IPS DF 6.9 (cell line): ENCODE measurements at regions not wholly inside any gene's neighbourhood (a gene's known extent, or its start where the extent isn't known, plus 50 kb on each side); places are given as distances from the start of the nearest gene placed in this dataset.
"Not testable (repeated sequence)": the region's sequence is repeated elsewhere in the genome, so short reads cannot be mapped to it uniquely, and the experiment has no call there.

Experiments used
- DNase-seq: peaks from one replicate; pipeline ENCODE4 v3.0.0-alpha.2; 2013; ENCODE audit warnings: low read depth, low spot score
- H3K27ac ChIP-seq: one replicate; pipeline ENCODE4 v1.5.1; 2013; ENCODE audit warnings: low read length, control low read depth
- H3K27me3 ChIP-seq: 2 replicates; pipeline ENCODE4 v1.6.1; 2013; ENCODE audit warnings: mild to moderate bottlenecking, low read length; ENCODE audit not compliant: control insufficient read depth, insufficient read depth
- H3K36me3 ChIP-seq: 2 replicates; pipeline ENCODE4 v1.6.1; 2013; ENCODE audit warnings: low read length; ENCODE audit not compliant: control insufficient read depth, insufficient read depth
- H3K4me1 ChIP-seq: 2 replicates; pipeline ENCODE4 v1.6.1; 2013; ENCODE audit warnings: low read length; ENCODE audit not compliant: control insufficient read depth, insufficient read depth
- H3K4me3 ChIP-seq: 2 replicates; pipeline ENCODE4 v1.5.1; 2013; ENCODE audit warnings: mild to moderate bottlenecking, low read length
- H3K9me3 ChIP-seq: 2 replicates; pipeline ENCODE4 v1.6.1; 2013; ENCODE audit warnings: low read length, inconsistent platforms; ENCODE audit not compliant: control insufficient read depth, insufficient read depth
- WGBS: extraction: QIAGEN DNeasy Blood & Tissue Kit; methylation state at CpG from one replicate; pipeline ENCODE4 v1.1.7; 2013; ENCODE audit warnings: mixed read lengths, missing lambda C conversion rate; ENCODE audit not compliant: insufficient read length, insufficient coverage; 5-methylcytosine and 5-hydroxymethylcytosine counted together

- no CpG with 5 or more reads among the region's 38 CpGs for WGBS
These were observed 68.0 kb upstream of the CTBP2 start for GRCh38 chr10:125228245-125228940.

GRCh38 chr10:125227546-125227945 lies 67.2 kb upstream of the CTBP2 start:
- H3K36me3 ChIP-seq = no peaks in the 10 kb centered on the region
- no peak overlapping the region for H3K4me3 ChIP-seq
- no CpG with 5 or more reads among the region's 15 CpGs for WGBS
- H3K27me3 ChIP-seq = no peaks in the 10 kb centered on the region
- peaks cover 4% of the 10 kb centered on the region; the same call in 1 of the 2 replicates for H3K4me1 ChIP-seq
- no peak for DNase-seq
- H3K27ac ChIP-seq = no peak overlapping the region
- H3K9me3 ChIP-seq = no peaks in the 10 kb centered on the region

More at GRCh38 chr10:125228245-125228940, 68.0 kb upstream of the CTBP2 start:
- H3K27ac ChIP-seq, DNase-seq, H3K36me3 ChIP-seq, H3K27me3 ChIP-seq, H3K4me1 ChIP-seq, H3K9me3 ChIP-seq, H3K4me3 ChIP-seq: not testable (repeated sequence)

- Histone ChIP-seq H3K4me3 (no peak overlapping the region), H3K4me1 (peaks cover 4% of the 10 kb centered on the region; the same call in 1 of the 2 replicates), H3K27me3 (no peaks in the 10 kb centered on the region), H3K27ac (no peak overlapping the region), H3K9me3 (no peaks in the 10 kb centered on the region), H3K36me3 (no peaks in the 10 kb centered on the region)
- DNase-seq = no peak
- WGBS = no CpG with 5 or more reads among the region's 13 CpGs
These were observed 66.5 kb upstream of the CTBP2 start for GRCh38 chr10:125226823-125227222.

- WGBS = no CpG with 5 or more reads among the region's 7 CpGs
- Histone ChIP-seq H3K9me3 (no peaks in the 10 kb centered on the region), H3K36me3 (no peaks in the 10 kb centered on the region), H3K27ac (no peak overlapping the region), H3K4me1 (0 out of 2 replicates have a peak, but pooled peaks cover 1% of the 10 kb centered on the region), H3K27me3 (no peaks in the 10 kb centered on the region), H3K4me3 (no peak overlapping the region)
- no peak for DNase-seq
These were observed 65.6 kb upstream of the CTBP2 start for GRCh38 chr10:125226005-125226404.

- no peaks in the 10 kb centered on the region for H3K36me3 ChIP-seq
- no peaks in the 10 kb centered on the region for H3K9me3 ChIP-seq
- H3K27me3 ChIP-seq = no peaks in the 10 kb centered on the region
- no peak overlapping the region for H3K4me3 ChIP-seq
- no CpG with 5 or more reads among the region's 3 CpGs for WGBS
- no peak for DNase-seq
- H3K4me1 ChIP-seq = no peaks in the 10 kb centered on the region
- H3K27ac ChIP-seq = no peak overlapping the region
These were observed 64.7 kb upstream of the CTBP2 start for GRCh38 chr10:125225051-125225450.

GRCh38 chr10:125222515-125223308 lies 62.3 kb upstream of the CTBP2 start:
- H3K9me3 ChIP-seq = no peaks in the 10 kb centered on the region
- H3K4me3 ChIP-seq = no peak overlapping the region
- no peaks in the 10 kb centered on the region for H3K27me3 ChIP-seq
- H3K36me3 ChIP-seq = no peaks in the 10 kb centered on the region
- no CpG with 5 or more reads among the region's 16 CpGs for WGBS
- H3K27ac ChIP-seq = no peak overlapping the region
- no peaks in the 10 kb centered on the region for H3K4me1 ChIP-seq
- no peak for DNase-seq

GRCh38 chr10:125221716-125222115 lies 61.4 kb upstream of the CTBP2 start:
- H3K4me3 ChIP-seq = no peak overlapping the region

GRCh38 chr10:125219776-125220175 lies 59.4 kb upstream of the CTBP2 start:
- Histone ChIP-seq H3K4me1 (no peaks in the 10 kb centered on the region), H3K27me3 (no peaks in the 10 kb centered on the region), H3K4me3 (no peak overlapping the region), H3K9me3 (no peaks in the 10 kb centered on the region), H3K27ac (no peak overlapping the region), H3K36me3 (no peaks in the 10 kb centered on the region)
- DNase-seq = no peak
- no CpG with 5 or more reads among the region's 4 CpGs for WGBS

More at GRCh38 chr10:125221716-125222115, 61.4 kb upstream of the CTBP2 start:
- WGBS = no CpG with 5 or more reads among the region's 8 CpGs
- Histone ChIP-seq H3K36me3 (no peaks in the 10 kb centered on the region), H3K9me3 (no peaks in the 10 kb centered on the region), H3K27me3 (no peaks in the 10 kb centered on the region), H3K27ac (no peak overlapping the region), H3K4me1 (no peaks in the 10 kb centered on the region)
- no peak for DNase-seq

- Histone ChIP-seq H3K36me3 (no peaks in the 10 kb centered on the region), H3K4me3 (no peak overlapping the region), H3K9me3 (no peaks in the 10 kb centered on the region), H3K27me3 (no peaks in the 10 kb centered on the region), H3K4me1 (no peaks in the 10 kb centered on the region), H3K27ac (no peak overlapping the region)
- no peak for DNase-seq
- WGBS = no CpG with 5 or more reads among the region's 4 CpGs
These were observed 58.6 kb upstream of the CTBP2 start for GRCh38 chr10:125218967-125219366.

- no peaks in the 10 kb centered on the region for H3K36me3 ChIP-seq
- no peaks in the 10 kb centered on the region for H3K27me3 ChIP-seq
- no peak overlapping the region for H3K4me3 ChIP-seq
- no peak overlapping the region for H3K27ac ChIP-seq
- H3K9me3 ChIP-seq = no peaks in the 10 kb centered on the region
- H3K4me1 ChIP-seq = no peaks in the 10 kb centered on the region
- WGBS = no CpG with 5 or more reads among the region's 8 CpGs
- no peak for DNase-seq
These were observed 57.8 kb upstream of the CTBP2 start for GRCh38 chr10:125217990-125218675.
